ENCODE measurements at regions not wholly inside any gene's neighbourhood (a gene's known extent, or its start where the extent isn't known, plus 50 kb on each side); places are given as distances from the start of the nearest gene placed in this dataset.

GRCh38 chr13:72104656-72105180 is 237.7 kb upstream of the DACH1 start:
- TF ChIP-seq CTCF (conservative IDR thresholded peaks at IDR 0.05; ENCODE audit: low read length): no peak
- TF ChIP-seq EZH2phosphoT487 (IDR thresholded peaks at IDR 0.05; ENCODE audit: borderline replicate concordance): no peak

All from Loucy (cell line).